ENCODE measurements at regions not wholly inside any gene's neighbourhood (a gene's known extent, or its start where the extent isn't known, plus 50 kb on each side); places are given as distances from the start of the nearest gene placed in this dataset.

DNA sequence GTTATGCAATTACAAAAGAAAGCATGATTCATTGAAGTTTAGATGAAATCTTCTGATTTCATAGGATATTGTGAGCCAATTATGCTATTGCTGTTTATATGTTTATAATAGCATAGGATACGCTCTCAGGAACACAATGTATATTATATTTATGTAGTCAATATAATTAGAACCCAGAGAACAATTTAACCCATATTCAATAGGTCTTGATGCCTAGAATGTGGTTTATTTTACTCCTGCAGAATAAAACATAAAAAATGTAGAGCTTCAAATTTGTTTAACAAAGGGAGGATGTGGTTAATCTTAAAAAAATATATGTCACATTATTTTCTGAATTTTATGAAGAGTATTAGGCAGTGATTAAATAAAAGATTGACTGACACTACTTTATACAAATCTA is 380.8 kb upstream of the SPRY2 start:
- TF ChIP-seq, protein P1, sequence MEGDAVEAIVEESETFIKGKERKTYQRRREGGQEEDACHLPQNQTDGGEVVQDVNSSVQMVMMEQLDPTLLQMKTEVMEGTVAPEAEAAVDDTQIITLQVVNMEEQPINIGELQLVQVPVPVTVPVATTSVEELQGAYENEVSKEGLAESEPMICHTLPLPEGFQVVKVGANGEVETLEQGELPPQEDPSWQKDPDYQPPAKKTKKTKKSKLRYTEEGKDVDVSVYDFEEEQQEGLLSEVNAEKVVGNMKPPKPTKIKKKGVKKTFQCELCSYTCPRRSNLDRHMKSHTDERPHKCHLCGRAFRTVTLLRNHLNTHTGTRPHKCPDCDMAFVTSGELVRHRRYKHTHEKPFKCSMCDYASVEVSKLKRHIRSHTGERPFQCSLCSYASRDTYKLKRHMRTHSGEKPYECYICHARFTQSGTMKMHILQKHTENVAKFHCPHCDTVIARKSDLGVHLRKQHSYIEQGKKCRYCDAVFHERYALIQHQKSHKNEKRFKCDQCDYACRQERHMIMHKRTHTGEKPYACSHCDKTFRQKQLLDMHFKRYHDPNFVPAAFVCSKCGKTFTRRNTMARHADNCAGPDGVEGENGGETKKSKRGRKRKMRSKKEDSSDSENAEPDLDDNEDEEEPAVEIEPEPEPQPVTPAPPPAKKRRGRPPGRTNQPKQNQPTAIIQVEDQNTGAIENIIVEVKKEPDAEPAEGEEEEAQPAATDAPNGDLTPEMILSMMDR (IDR thresholded peaks at IDR 0.05) = no peak
- no peak for TF ChIP-seq POLR2AphosphoS5 (IDR thresholded peaks at IDR 0.05)
- TF ChIP-seq POLR2A (IDR thresholded peaks at IDR 0.05) = no peak

Data from gastroesophageal sphincter (tissue), 3 donors.